Activated T-helper 1 cell treated with anti-CD3 and anti-CD28 coated beads, Interleukin-12 subunit alpha, Interleukin-12 subunit beta, Interleukin-2, Interleukin-4 antibody, amounts not matched to agents 30 ng/mL and 10 ng/mL and 1 ng/mL, durations not matched to agents 14 hours and 24 hours and 36 hours (primary cell): ENCODE measurements at regions not wholly inside any gene's neighbourhood (a gene's known extent, or its start where the extent isn't known, plus 50 kb on each side); places are given as distances from the start of the nearest gene placed in this dataset.

ENCODE experiments used
- DNase-seq: peaks from one replicate; pipeline ENCODE4 v3.0.0; 2021; ENCODE audit warnings: low spot score
- H3K27ac Mint-ChIP-seq: one replicate; pipeline ENCODE4 v1.8.0; 2021; ENCODE audit warnings: mild to moderate bottlenecking, mixed read lengths
- H3K27me3 Mint-ChIP-seq: one replicate; pipeline ENCODE4 v1.8.0; 2022; ENCODE audit warnings: mild to moderate bottlenecking, moderate library complexity, mixed read lengths; ENCODE audit not compliant: insufficient read depth
- H3K36me3 Mint-ChIP-seq: one replicate; pipeline ENCODE4 v1.8.0; 2021; ENCODE audit warnings: low read depth, mixed read lengths
- H3K4me1 Mint-ChIP-seq: one replicate; pipeline ENCODE4 v1.8.0; 2021; ENCODE audit warnings: low read depth, mixed read lengths
- H3K4me3 Mint-ChIP-seq: one replicate; pipeline ENCODE4 v1.8.0; 2021; ENCODE audit warnings: mild to moderate bottlenecking, moderate library complexity, mixed read lengths
- H3K9me3 Mint-ChIP-seq: one replicate; pipeline ENCODE4 v1.8.0; 2021; ENCODE audit warnings: mixed read lengths
- intact Hi-C: fragments of 100-400 bp; cut with micrococcal nuclease; formaldehyde crosslinking; loops from one replicate; pipeline ENCODE4 v1.15.1; 2024

DNA sequence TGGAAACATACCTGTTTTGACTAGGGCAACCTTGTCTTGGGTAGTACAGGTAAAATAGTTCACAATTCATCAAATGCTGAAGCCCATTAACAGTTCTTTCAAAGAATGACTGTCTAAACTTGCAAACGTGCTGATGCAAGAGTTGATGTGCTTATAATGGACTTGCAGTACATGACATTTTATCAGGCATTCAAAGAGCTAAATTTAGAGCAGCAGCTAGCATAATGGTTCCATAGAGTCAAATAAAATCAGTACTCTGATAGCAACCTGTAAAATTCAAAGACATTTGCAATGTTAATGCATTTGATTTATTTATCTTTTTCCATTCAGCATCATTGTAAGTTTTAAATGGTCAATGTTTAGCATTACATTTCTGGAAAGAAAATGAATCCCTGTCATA, 979.7 kb upstream of the SLC10A2 start:
- H3K4me1 Mint-ChIP-seq = no peaks in the 10 kb centered on the region

GRCh38 chr13:104043184-104043583, 977.0 kb upstream of the SLC10A2 start:
- Mint-ChIP-seq H3K9me3 (peaks cover 6% of the 10 kb centered on the region), H3K4me3 (no peak overlapping the region), H3K36me3 (no peaks in the 10 kb centered on the region), H3K27ac (no peak overlapping the region), H3K4me1 (no peaks in the 10 kb centered on the region), H3K27me3 (no peaks in the 10 kb centered on the region)
- DNase-seq = no peak
- intact Hi-C loops = no loop called here

More for the DNA sequence above, 979.7 kb upstream of the SLC10A2 start:
- peaks cover 6% of the 10 kb centered on the region for H3K9me3 Mint-ChIP-seq
- H3K27ac Mint-ChIP-seq = no peak overlapping the region
- no peaks in the 10 kb centered on the region for H3K27me3 Mint-ChIP-seq
- DNase-seq = no peak
- H3K36me3 Mint-ChIP-seq = no peaks in the 10 kb centered on the region
- intact Hi-C loops = no loop called here
- H3K4me3 Mint-ChIP-seq = no peak overlapping the region

GRCh38 chr13:104034891-104035290, 968.7 kb upstream of the SLC10A2 start:
- no peaks in the 10 kb centered on the region for H3K9me3 Mint-ChIP-seq
- no peak for DNase-seq
- no peaks in the 10 kb centered on the region for H3K36me3 Mint-ChIP-seq
- H3K4me3 Mint-ChIP-seq = no peak overlapping the region
- no peaks in the 10 kb centered on the region for H3K4me1 Mint-ChIP-seq
- H3K27ac Mint-ChIP-seq = no peak overlapping the region
- H3K27me3 Mint-ChIP-seq = no peaks in the 10 kb centered on the region
- intact Hi-C loops = no loop called here

GRCh38 chr13:104025303-104025702, 959.1 kb upstream of the SLC10A2 start:
- Mint-ChIP-seq H3K27ac (no peak overlapping the region), H3K36me3 (no peaks in the 10 kb centered on the region), H3K27me3 (no peaks in the 10 kb centered on the region), H3K4me1 (no peaks in the 10 kb centered on the region), H3K9me3 (no peaks in the 10 kb centered on the region), H3K4me3 (no peak overlapping the region)
- intact Hi-C loops = no loop called here
- no peak for DNase-seq

- intact Hi-C loops = no loop called here
Observed at GRCh38 chr13:104024416-104025170, 958.4 kb upstream of the SLC10A2 start.

DNA sequence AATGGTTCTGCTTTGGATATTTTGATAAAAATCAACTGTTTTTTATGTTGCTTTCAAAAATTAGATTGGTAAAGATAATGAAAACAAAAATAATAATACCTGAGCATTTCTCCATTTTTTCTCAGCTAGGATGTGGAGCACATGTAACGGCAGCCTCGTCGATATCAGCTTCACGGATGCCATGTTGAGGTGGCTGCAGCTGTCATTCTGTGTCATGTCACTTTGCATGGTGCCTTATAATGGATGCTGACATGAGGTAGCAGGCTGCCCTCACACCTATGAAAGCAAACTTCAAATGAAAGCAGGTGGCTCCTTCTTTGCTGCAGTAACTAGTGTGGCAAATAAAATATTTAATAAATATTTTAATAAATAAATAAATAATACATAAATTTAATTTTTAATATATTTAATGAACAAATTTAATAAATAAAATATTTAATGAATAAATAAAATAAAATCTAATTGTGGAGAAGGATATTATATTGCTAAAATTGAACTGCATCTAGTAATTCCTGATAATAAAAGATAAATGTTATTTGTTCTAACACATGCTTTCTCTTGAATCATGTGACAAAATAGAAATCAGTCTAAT, 955.7 kb upstream of the SLC10A2 start:
- no peak for DNase-seq
- Mint-ChIP-seq H3K9me3 (no peaks in the 10 kb centered on the region), H3K27me3 (no peaks in the 10 kb centered on the region), H3K36me3 (no peaks in the 10 kb centered on the region), H3K27ac (no peak overlapping the region), H3K4me3 (no peak overlapping the region), H3K4me1 (no peaks in the 10 kb centered on the region)
- intact Hi-C loops = no loop called here

More at GRCh38 chr13:104024416-104025170, 958.4 kb upstream of the SLC10A2 start:
- no peaks in the 10 kb centered on the region for H3K9me3 Mint-ChIP-seq
- H3K27me3 Mint-ChIP-seq = no peaks in the 10 kb centered on the region
- no peaks in the 10 kb centered on the region for H3K4me1 Mint-ChIP-seq
- H3K36me3 Mint-ChIP-seq = no peaks in the 10 kb centered on the region
- H3K4me3 Mint-ChIP-seq = no peak overlapping the region
- DNase-seq = no peak
- H3K27ac Mint-ChIP-seq = no peak overlapping the region

GRCh38 chr13:104017317-104017716, 951.1 kb upstream of the SLC10A2 start:
- H3K4me1 Mint-ChIP-seq = no peaks in the 10 kb centered on the region
- intact Hi-C loops = no loop called here
- no peak overlapping the region for H3K27ac Mint-ChIP-seq
- peaks cover 3% of the 10 kb centered on the region for H3K9me3 Mint-ChIP-seq
- no peak for DNase-seq
- H3K27me3 Mint-ChIP-seq = no peaks in the 10 kb centered on the region
- H3K4me3 Mint-ChIP-seq = no peak overlapping the region
- H3K36me3 Mint-ChIP-seq = no peaks in the 10 kb centered on the region

- Mint-ChIP-seq H3K36me3 (no peaks in the 10 kb centered on the region), H3K4me1 (no peaks in the 10 kb centered on the region), H3K27me3 (no peaks in the 10 kb centered on the region), H3K9me3 (peaks cover 3% of the 10 kb centered on the region), H3K4me3 (no peak overlapping the region), H3K27ac (no peak overlapping the region)
- intact Hi-C loops = no loop called here
- no peak for DNase-seq
Observed at GRCh38 chr13:104015646-104016396, 949.6 kb upstream of the SLC10A2 start.

DNA sequence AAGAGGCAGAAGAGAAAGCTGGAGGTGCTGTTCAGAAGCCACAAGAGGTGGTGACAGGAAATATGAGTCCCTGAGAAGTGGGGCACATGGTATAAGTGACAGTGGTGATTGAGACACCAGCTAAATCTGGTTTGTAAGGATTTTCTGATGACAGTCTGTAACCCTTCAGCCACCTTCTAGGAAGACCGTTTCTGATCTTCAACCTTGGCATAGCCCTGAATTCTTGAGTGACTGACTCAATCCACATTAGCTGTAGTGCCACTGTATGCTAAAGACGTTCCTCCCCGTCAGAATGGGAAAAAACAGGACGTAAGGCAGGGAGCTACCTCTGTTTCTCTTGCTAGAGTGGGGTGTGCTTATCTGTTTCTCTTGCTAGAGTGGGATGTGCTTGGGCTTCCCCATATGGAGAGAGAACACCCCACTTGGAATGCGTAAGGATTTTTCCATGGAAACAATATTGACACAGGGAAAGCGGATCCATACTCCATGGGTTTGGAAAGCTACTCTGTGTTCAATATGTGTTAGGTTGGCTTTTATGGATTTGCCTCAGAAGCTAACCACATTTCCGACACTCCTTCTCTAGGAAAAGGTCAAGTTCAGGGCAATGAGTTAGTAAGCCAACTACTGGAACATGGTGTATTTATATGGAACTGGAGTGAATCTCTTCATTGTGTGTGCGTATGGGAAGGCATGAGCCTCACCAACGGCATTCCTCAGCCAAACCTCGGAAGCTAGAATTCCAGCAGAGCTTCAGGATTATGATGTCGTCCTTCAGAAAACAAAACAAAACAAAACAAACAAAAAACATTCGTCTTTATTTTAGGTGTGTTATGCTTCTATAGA, 948.8 kb upstream of the SLC10A2 start:
- Mint-ChIP-seq H3K4me3 (no peak overlapping the region), H3K36me3 (no peaks in the 10 kb centered on the region), H3K27ac (no peak overlapping the region), H3K4me1 (no peaks in the 10 kb centered on the region), H3K9me3 (peaks cover 3% of the 10 kb centered on the region), H3K27me3 (no peaks in the 10 kb centered on the region)
- DNase-seq = no peak
- intact Hi-C loops = no loop called here

DNA sequence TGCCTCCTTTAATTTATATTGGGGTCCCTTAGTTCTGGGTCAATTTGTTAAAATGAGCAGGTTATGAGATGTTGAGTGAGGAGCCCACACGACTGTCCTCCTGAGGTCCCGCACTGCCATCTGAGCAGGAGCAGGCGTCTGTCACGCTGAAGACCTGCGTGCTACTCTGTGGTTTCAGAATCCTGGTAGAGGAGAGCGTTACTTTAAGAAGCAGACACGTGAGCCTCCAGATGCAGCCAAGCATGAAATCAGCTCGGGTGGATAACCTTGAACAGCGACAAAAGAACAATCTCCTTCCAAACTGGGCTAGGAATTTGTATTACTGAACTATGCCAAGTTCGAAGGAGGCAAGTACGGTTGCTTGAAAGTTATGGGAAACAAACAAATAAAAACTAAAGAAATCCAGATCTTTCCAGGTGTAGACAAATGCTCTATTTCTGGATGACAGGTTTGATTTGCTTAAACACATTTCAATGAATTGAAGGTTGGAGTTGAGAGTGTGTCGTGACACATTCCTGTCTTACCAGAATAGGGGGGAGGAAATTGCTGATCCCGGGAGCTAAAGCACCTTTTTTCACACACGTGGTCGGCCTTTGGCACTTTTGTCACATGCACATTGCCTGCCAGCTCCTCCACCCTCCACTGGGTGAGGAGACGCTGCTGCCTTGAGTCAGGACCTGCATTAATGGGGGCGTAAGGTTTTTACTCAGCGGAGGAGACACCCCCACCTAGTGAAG, 945.5 kb upstream of the SLC10A2 start:
- peaks cover 3% of the 10 kb centered on the region for H3K9me3 Mint-ChIP-seq
- DNase-seq = no peak
- no peaks in the 10 kb centered on the region for H3K4me1 Mint-ChIP-seq
- no peak overlapping the region for H3K4me3 Mint-ChIP-seq
- H3K27ac Mint-ChIP-seq = no peak overlapping the region
- H3K27me3 Mint-ChIP-seq = no peaks in the 10 kb centered on the region
- intact Hi-C loops = no loop called here
- no peaks in the 10 kb centered on the region for H3K36me3 Mint-ChIP-seq

DNA sequence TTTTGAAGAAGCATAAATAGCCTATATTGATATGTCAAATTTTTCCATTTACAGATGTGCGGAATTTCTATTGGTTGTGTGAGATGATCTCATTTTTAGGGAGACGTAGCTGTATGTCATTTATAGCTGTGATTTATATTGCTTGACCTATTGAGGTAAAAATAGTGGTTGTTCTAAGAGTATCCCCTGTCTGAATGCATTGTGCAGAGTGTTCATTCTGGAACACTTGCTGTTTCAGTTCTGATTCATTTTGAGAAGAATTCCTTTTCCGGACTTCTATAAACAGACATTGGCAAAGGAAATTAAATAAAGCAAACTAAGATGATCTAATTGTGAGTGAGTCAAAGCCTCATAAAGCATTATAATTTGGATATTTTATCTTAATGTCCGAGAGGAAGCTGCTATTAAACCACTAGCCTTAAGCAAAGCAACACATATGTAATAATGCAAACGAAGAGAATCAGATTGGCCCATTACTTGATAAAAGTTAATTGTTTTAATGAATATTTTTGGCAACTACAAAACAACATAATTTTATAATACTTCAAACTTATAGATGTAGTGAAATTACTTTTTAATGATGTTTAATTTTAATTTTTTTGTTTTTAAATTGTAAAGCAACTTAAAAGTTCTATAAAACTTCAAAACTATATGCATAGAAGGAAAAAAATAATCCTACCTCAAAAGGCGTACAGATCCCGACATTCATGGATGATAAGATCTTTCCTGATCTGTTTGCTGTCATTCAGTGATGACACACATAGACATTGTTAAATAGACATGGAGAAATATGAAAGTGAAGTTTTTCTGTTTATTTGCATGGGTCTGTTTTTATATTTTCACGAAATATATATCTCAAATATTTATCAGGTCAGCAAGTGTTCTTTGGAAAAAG, 942.6 kb upstream of the SLC10A2 start:
- no peak for DNase-seq
- H3K9me3 Mint-ChIP-seq = peaks cover 3% of the 10 kb centered on the region
- no peak overlapping the region for H3K27ac Mint-ChIP-seq
- no peaks in the 10 kb centered on the region for H3K4me1 Mint-ChIP-seq
- H3K36me3 Mint-ChIP-seq = no peaks in the 10 kb centered on the region
- intact Hi-C loops = no loop called here
- no peak overlapping the region for H3K4me3 Mint-ChIP-seq
- no peaks in the 10 kb centered on the region for H3K27me3 Mint-ChIP-seq
